ENCODE measurements at regions not wholly inside any gene's neighbourhood (a gene's known extent, or its start where the extent isn't known, plus 50 kb on each side); places are given as distances from the start of the nearest gene placed in this dataset.

GRCh38 chr22:49180683-49181024, 647.0 kb downstream of the BRD1 start:
- DNase-seq = no peak

GRCh38 chr22:49179886-49180682, 647.6 kb downstream of the BRD1 start:
- DNase-seq = no peak

- no peak for DNase-seq
Observed at GRCh38 chr22:49179175-49179574, 648.5 kb downstream of the BRD1 start.

GRCh38 chr22:49178246-49179005, 649.2 kb downstream of the BRD1 start:
- DNase-seq = no peak

- DNase-seq = no peak
Observed at GRCh38 chr22:49177666-49178065, 650.0 kb downstream of the BRD1 start.

- DNase-seq = no peak
Observed at GRCh38 chr22:49176956-49177355, 650.7 kb downstream of the BRD1 start.

- DNase-seq = no peak
Observed at GRCh38 chr22:49170053-49170452, 657.6 kb downstream of the BRD1 start.

- no peak for DNase-seq
Observed at GRCh38 chr22:49169074-49169744, 658.5 kb downstream of the BRD1 start.

- DNase-seq = no peak
Observed at GRCh38 chr22:49168219-49168813, 659.4 kb downstream of the BRD1 start.

GRCh38 chr22:49166746-49167145, 660.9 kb downstream of the BRD1 start:
- no peak for DNase-seq

GRCh38 chr22:49166211-49166610, 661.5 kb downstream of the BRD1 start:
- DNase-seq = no peak

- no peak for DNase-seq
Observed at GRCh38 chr22:49164773-49165320, 662.8 kb downstream of the BRD1 start.

- no peak for DNase-seq
Observed at GRCh38 chr22:49163960-49164690, 663.5 kb downstream of the BRD1 start.

- DNase-seq = no peak
Observed at GRCh38 chr22:49163258-49163959, 664.3 kb downstream of the BRD1 start.

GRCh38 chr22:49162841-49163240, 664.8 kb downstream of the BRD1 start:
- DNase-seq = no peak

- no peak for DNase-seq
Observed at GRCh38 chr22:49161002-49161850, 666.4 kb downstream of the BRD1 start.

GRCh38 chr22:49160261-49161001, 667.2 kb downstream of the BRD1 start:
- no peak for DNase-seq

- no peak for DNase-seq
Observed at GRCh38 chr22:49159711-49160110, 668.0 kb downstream of the BRD1 start.
